GM11168 (cell line): ENCODE measurements at regions not wholly inside any gene's neighbourhood (a gene's known extent, or its start where the extent isn't known, plus 50 kb on each side); places are given as distances from the start of the nearest gene placed in this dataset.

ENCODE experiments used
- in situ Hi-C: fragments of 300-500 bp; cut with MboI; formaldehyde crosslinking; loops from one replicate; pipeline ENCODE4 v1.12.0; 2022; ENCODE audit warnings: low sequenced_read_pairs; ENCODE audit not compliant: unreplicated experiment

DNA sequence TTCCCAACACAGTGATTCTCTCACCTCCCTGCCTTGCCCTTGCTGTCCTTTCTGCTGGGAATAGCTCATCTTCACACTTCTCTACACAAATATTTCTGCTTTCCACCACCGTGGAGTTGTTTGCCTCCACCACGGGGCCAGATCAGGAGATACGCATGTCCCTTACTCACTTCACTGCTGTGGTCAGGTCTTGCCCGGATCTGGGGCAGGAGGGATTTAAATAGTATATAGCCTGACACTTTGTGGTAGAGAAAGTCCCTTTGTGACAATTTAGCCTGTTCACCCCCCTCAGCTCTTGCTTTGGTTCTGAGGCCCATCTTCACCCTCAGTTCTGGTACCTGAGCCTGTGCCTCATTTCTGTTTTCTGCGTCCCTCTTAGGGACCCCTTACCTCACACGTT lies 92.6 kb upstream of the PREP start:
- in situ Hi-C loops: no loop called here

DNA sequence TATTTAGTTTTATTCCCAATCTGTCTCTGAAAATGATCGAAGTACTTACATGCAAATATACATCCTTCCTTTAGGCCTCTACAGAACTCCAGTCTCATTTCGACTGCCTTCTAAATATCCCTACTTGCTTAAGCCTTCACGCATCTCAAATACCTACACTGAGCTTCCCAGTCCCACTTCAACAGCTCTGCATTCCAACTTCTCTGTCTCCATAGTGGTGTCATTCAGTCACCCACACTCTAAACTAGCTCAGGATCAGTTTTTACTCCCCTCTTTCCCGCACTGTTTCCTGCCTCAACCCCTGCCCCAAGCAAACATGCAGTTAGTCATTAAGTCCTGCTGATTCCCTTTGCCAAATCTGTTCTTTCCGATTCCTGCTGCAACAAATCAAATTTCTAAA lies 91.8 kb upstream of the PREP start:
- in situ Hi-C loops: no loop called here

DNA sequence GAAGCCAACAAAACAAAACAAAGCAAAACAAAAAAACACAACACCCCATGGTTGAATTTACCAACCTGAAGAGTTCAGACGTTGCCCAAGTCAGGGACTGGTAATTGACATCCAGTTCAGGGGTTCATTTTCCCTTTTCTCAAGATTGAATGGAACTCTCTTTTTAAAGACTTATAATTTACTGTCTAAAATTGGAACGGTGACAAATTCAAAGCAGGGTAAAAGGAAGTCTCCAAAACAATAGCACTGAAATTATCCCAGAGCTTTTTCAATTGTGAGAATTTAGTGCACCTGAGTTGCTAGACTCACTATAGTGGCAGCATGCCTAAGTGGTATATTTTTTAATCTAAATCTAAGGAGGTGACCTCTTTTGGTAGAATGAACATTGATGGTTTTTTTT lies 90.9 kb upstream of the PREP start:
- in situ Hi-C loops: no loop called here

DNA sequence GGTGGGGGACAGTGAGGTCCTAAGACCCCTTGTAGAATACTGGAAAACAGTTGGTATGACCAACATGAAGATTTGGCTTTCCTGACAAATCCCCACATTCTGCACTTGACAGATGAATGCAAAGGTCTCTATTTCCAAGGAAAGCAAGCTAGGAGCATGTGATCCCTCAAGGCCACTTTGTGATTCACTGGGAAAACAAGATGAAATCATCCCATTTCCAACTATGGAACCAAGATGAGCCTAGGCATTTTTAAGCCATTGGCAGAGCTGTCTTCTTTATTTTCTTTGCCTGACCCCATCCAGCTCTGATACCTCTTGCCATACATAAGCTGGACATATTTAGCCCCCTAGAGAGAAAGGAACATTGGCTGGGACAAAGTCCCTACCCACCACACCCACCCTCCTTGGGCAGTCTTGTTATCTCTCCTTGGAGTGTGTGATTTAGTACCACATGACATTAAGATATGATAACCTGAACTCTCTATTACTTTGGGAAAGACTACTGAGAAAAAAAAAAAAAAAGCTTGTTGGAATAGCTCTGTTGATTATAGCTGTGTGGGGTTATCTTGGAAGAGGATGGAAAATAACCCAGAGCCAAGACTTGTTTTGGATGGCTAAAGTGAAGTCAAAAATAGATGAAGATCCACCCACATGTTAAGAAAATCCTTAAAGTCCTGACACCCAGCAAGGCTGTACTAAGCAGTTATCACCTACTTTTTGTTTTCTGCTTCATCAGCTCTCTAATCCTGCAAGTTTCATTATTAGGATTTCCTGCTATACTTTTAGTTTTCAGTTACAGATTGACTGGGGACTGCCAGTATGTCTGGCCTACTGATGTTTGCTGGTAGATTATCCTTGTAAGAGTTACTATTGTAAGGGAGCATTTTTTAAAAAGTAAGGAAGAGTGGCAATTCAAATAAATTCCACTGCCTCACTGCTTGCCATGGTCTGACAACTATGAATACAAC lies 90.1 kb upstream of the PREP start:
- in situ Hi-C loops: no loop called here

DNA sequence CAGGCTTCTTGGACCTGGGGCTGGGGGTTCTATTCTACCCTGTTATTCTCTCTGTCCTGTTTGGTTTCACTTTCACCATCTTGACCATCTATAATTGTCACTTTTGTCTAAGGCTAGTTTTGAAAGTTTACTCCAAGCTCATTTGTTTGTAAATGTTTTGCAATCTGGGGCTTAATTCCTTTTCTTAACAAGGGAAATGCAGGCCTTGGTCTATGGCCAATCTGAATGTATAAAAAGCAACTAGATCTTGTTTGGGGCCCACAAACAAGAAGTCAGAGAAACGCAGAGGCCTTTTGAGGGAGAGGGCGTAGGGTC lies 86.3 kb upstream of the PREP start:
- in situ Hi-C loops: loop anchor here (10.0 kb wide), 2 partner anchors 246 to 596 kb away; partner anchors contain the start of gene PRDM1

DNA sequence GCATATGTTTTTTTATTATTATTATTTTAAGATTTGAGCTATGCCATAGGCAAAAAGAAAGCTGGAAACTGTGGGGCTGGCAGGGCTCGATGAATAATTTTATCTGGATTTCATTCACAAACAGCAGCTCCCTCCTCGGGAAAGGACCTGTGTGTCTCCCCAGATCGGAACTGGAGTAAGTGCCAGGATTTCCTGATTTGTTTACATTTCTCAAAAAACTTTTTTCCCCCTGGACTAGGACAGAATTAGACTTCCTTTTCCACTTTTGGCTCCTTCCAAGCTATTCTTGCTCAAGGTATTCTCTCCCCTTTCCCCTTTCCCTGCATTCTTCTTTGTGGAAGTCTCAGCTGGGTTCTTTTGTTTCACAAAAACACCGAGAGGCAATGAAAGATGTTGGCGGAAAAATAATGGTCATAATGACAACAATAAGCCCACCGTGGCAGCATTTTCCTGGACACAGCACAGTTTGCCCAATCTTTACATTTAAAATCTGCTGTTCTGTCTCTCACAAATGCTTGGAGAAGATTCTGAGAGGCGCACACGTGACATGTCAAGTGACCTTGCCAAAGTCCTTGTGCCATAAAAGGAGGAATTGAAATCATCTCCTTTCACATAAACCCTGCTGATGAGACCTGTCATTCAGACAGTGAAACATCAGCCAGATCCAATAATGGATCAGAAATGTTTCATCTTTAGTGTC lies 85.8 kb upstream of the PREP start:
- in situ Hi-C loops: loop anchor here (10.0 kb wide), 2 partner anchors 246 to 596 kb away; partner anchors contain the start of gene PRDM1

DNA sequence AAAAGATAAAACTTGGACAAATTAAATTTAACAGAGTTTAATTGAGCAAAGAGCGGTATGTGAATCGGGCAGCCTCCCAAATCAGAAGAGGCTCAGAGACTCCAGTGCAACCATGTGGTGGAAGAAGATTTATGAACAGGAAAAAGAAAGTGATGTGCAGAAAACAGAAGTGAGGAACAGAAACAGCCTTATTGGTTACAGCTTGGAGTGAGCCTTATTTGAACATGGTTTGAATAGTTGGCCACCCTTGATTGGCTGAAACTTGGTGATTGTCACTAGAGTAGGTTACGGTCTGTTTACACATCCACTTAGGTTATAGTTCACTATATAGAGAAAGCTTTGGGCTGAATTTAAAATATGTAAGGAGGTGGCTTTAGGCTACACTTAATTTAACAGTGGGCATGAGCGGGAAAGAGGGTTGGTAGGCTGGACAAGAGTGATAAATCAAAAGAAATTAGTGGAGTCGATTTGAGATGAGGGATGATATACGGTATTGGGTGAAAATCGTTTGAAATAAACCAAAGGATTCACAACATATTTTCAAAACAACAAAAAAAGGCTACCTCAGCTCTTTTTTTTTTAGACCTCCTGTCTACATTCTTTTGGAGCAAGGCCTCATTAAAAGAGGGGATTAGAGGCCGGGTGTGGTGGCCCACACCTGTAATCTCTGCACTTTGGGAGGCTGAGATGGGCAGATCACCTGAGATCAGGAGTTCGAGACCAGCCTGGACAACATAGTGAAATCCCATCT lies 84.3 kb upstream of the PREP start:
- in situ Hi-C loops: loop anchor here (10.0 kb wide), 2 partner anchors 248 to 598 kb away; partner anchors contain the start of gene PRDM1

DNA sequence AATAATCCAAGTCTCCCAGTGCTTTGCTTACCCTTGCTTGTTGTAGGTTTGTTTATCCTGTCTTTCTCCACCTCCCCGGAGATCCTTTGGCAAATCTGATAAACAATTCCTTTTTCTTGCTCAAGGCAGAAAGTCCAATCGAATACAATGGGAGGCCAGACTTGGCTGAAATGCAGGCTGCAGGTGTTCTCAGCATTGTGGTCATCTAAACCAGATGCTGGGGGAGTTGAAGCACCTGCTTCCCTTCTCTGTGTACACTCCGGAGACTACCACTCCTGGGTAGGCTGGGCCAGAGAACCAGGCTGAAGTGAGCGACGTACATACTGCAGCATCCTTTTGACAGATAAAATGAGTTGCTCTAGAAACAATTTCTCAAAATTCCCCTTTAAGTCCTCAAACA lies 82.6 kb upstream of the PREP start:
- in situ Hi-C loops: loop anchor here (10.0 kb wide), 2 partner anchors 249 to 599 kb away; partner anchors contain the start of gene PRDM1

DNA sequence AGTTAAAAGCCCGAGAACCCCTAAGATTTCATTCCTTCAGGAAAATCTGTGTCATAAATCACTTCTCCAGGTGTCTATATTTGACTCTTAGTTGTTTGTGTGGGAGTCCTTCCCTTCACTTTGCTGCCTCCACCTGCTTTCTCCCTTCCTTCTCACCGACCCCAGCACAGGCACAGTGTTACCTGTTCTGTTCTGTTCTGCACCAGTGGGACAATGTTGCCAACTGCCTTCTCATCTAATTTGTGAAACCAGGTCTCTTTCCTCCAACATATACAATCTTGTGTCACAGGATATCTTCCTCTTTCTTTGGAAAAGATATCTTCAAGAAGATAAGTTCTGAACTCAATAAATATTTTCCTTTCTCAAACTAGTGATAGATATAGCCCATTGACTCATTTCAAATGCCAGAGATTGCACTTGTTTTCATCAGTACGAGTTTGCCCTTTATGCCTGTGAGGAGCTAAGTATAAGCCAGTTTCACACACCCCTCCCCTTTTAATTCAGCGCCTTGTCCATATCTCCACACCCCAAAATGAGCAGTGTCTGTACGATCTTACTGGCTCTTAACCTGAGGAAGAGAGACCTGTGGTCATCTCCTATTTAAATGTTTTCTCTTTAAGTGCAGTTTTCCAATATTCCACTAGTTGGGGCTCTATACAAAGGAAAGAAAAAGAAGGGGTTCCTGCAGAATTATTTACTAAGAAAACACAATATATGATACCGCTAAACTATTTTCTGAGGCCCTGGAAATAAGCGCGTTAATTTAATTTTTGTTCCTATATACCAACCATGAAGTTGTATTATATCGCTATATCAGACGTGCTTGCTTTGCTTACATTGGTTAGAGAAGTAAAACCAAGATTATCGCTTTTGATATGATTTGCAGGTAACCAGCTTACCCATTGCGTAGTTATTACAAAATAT lies 81.6 kb upstream of the PREP start:
- in situ Hi-C loops: loop anchor here (10.0 kb wide), 2 partner anchors 250 to 600 kb away; partner anchors contain the start of gene PRDM1

DNA sequence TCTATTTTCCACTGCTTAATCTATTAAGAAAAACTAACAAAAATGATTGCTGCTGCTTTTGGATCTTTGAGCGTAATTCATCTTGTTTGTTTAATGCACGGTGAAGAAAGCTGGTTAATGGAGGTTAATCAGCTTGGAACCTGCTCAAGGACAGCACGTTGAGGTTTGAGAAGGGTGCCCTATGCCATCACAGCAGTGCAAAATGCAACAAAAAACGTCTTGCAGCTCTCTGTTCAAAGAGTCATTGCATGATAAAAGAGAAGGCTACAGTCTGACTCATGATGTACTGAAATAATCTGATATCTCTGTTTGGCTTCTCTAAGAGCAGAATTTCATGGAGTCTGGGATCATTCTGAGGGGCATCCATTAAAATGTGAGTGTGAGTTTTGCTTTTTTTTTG lies 80.6 kb upstream of the PREP start:
- in situ Hi-C loops: loop anchor here (10.0 kb wide), 2 partner anchors 251 to 601 kb away; partner anchors contain the start of gene PRDM1

DNA sequence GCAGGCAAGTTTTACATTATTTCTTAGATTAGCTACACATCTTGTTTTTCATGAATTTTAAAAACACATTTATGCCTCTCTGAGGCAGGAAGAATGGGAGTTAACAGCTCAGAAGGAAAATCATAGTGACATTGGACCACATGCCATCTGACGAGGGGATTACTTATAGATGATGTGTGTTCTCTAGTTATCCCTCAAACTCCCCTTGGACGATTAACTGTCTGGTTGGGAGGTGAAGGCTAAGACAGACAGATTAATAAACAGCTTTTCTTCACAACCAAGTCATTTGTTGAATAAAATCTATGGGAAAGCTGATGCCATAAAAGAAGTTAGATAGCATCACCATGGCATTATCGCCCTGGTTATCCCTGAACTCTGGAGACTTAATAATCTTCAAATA lies 80.0 kb upstream of the PREP start:
- in situ Hi-C loops: loop anchor here (10.0 kb wide), 2 partner anchors 252 to 602 kb away; partner anchors contain the start of gene PRDM1

DNA sequence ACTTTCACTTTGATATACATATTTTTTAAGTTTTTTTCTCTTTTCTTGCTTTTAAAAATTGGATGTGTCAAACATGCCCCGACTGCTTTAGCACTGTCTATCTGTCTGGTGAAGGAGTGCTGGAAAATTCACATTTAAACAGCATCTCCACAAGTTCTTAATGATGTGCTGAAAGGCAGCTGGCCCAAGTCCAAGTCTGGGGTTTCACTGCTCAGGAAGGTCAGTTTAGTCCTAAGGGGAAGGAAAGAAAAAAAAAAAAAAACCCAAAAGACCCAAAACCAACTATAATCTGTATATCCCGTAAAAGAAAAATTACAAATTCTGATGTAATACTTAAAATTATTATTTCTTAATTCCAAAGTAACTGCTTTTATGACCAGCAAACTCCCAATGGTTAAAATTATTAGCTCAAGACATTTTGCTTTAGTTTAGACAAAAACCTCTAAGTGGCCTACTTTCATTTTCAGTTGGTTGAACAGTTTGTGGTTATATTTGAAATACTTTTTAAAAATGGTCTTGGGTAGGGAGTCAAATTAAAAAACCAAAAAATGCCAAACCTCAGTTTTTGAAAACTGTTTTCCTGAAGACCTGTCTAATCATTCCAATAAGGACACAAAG lies 79.5 kb upstream of the PREP start:
- in situ Hi-C loops: loop anchor here (10.0 kb wide), 2 partner anchors 252 to 602 kb away; partner anchors contain the start of gene PRDM1

DNA sequence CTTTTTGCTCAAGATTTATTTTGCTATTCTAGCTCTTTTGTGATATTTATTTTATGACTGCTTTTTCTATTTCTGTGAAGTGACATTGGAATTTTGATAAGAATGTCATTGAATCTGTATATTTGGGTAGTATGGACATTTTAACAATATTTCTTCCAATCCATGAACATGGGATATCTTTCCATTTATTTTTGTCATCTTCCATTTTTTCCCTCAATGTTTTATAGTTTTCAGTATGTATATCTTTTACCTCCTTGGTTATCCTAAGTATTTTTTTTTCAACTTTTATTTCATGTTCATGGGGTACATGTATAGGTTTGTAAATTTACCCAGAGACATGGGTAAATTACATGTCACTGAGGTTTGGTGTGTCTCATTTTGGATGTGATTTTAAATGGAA lies 74.1 kb upstream of the PREP start:
- in situ Hi-C loops: no loop called here

DNA sequence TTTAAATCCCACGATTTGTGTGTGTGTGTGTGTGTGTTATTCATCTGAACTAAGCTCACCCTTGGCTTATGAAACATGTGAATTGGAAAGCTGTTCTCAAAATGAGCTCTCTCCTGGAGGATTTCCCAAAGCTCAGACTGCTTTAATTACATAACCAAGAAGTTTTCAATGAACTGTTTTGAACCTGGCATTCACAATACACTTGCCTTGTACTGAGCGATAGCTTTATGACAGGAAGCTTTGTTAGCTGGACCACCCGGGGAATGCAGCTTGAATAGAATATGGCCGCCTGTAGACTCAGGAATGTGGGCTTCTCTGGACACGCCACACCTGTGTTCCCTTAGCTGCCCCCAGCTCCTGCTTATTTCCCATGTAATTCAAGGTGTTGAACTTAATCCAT lies 71.4 kb upstream of the PREP start:
- in situ Hi-C loops: no loop called here

DNA sequence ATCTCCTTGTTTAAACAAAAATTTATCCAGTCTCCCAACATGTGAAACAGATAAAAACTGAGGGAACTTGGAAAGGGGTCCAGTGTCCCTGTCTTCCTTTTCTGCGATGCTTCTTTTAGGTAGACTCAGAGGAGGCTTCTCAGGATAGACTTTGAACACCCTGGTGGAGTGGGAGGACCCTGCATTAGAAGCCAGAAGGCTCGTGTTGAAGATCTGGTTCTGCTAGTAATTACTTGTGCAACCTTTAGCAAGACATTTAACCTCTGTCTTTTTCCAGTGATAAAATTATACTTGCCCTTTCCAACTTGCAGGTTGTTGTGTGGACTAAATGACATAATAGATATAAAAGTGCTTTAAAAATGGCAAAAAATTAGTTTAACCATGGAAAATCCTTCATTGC lies 67.1 kb upstream of the PREP start:
- in situ Hi-C loops: no loop called here

DNA sequence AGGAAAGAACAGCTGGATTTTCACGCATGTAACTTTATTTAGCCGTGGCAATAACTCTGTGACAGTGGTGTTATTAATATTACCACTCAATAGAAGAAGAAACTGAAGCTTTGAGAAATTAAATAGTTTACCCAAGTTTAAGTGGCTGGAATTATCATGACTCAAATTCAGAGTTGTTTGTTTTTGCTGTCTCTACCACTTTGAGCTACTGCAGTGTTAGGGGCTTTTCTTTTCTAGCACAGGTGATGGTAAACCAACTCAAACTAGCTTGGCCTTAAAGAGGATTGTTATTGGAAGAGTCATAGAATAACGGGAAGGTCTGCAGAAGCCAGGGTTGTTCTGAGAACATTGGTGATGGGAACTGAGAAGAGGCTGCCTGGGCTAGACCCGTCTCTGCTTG lies 66.0 kb upstream of the PREP start:
- in situ Hi-C loops: no loop called here

DNA sequence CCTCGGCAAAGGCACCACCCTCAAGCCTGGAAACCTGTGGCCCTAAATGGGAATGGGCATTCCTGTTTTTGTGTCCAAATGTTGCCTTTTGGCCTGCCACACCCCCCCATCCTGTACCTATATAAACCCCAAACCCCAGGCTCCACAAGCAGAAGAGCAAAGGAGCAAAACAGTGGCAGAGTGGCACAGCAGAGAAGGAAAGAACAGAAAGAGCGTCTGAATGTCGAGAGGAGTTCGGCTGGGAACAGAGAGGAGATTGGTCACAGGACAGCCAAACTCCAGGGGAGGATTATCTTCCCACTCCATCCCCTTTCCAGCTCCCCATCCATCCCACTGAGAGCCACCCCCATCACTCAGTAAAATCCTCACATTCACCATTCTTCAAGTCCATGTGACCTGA lies 58.0 kb upstream of the PREP start:
- in situ Hi-C loops: no loop called here

DNA sequence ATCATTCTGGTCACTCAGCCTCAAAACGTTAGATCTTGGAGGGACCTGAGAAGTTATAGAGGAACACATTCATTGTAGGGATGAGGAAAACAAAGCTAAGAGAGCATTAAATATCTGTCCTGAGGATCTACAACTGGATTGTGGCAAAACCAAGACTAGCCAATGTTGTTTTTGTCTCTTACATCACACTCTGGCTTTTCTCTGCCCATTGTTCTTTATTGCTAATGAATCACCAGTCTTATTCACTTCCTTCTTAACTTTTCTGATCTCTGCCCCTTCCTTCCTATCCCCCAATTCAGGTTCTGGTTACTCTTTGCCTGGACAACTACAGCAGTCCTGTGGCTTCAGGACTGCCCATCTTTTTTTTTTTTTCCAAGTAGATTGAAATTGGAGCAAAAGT lies 57.0 kb upstream of the PREP start:
- in situ Hi-C loops: no loop called here

DNA sequence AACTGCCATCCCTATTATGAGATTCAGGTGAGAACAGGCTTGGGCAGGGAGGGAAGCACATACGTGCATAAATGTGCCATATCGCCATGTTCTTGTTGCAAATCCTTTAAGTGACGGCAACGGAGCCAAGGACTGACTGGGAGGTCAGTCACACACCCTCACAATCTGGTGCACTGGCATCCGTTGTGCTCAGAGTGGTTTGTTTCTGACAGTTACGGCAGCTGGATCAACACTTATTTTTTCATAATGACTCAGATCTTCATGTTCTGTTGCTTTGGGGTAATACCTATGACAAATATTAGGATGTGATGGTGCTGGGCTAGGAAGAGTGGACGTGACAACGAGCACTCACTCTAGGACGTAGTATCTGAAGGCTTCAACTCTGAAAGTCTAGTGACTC lies 56.2 kb upstream of the PREP start:
- in situ Hi-C loops: no loop called here
